Psoas muscle (tissue), 7 donors: ENCODE measurements at regions not wholly inside any gene's neighbourhood (a gene's known extent, or its start where the extent isn't known, plus 50 kb on each side); places are given as distances from the start of the nearest gene placed in this dataset.

Experiments used
- ATAC-seq, 4 donors: fragments of 200-7000 bp; cut with Tn5 transposase; one replicate each; pipeline ENCODE4 v1.9.1; 2020; ENCODE audit warnings: moderate library complexity in 3 of 4, mild to moderate bottlenecking in 2 of 4
- DNase-seq, 2 donors: peaks; one replicate each; pipeline ENCODE4 v3.0.0-alpha.2; 2020
- H3K27ac ChIP-seq: fragments of 200-600 bp; one replicate; pipeline ENCODE4 v1.8.0; 2022
- H3K27me3 ChIP-seq, 3 donors: fragments of 200-600 bp in 1 of 3; one replicate each; pipeline versions ENCODE4 v1.6.1 to v1.8.0; 2013 to 2022; ENCODE audit warnings: low read length in 2 of 3, mild to moderate bottlenecking in 2 of 3, moderate library complexity in 1 of 3; ENCODE audit not compliant: insufficient read depth in 3 of 3
- H3K36me3 ChIP-seq, 2 donors: fragments of 200-600 bp in 1 of 2; one replicate each; pipeline versions ENCODE4 v1.6.1 to v1.8.0; 2013 to 2022; ENCODE audit warnings: low read depth in 1 of 2, mild to moderate bottlenecking in 1 of 2, moderate library complexity in 1 of 2; ENCODE audit not compliant: insufficient read depth in 1 of 2
- H3K4me1 ChIP-seq: fragments of 200-600 bp; one replicate; pipeline ENCODE4 v1.8.0; 2022
- H3K4me3 ChIP-seq: fragments of 200-600 bp; one replicate; pipeline ENCODE4 v1.8.0; 2022; ENCODE audit warnings: mild to moderate bottlenecking
- H3K9me3 ChIP-seq: fragments of 200-600 bp; one replicate; pipeline ENCODE4 v1.8.0; 2022
- WGBS, 3 donors: extraction: QIAGEN DNeasy Blood & Tissue Kit; methylation state at CpG; one replicate each; pipeline versions ENCODE4 v1.1.6 to v1.1.7; 2013; 5-methylcytosine and 5-hydroxymethylcytosine counted together
- intact Hi-C, 2 donors: fragments of 100-400 bp; cut with DNase I; formaldehyde crosslinking; loops; one replicate each; pipeline versions ENCODE4 v1.11.0 to v1.14.2; 2022
- TF ChIP-seq, protein P1 (sequence below): fragments of 200-600 bp; IDR thresholded peaks from one replicate; pipeline ENCODE4 v1.8.0; 2022; ENCODE audit warnings: antibody characterized with exemption
- donor health status: healthy with polysubstance abuse.
- donor health status: DM: no; HTN: no; CAD: no; lungs with moderate emphysema.
- donor health status: Bipolar disorder and iron deficiency.
- donor health status: healthy.
- donor health status: DM: yes; HTN: yes; CAD: no.
- donor health status: DM: no; HTN: no; CAD: no.
- donor health status: DM: yes; HTN: yes; CAD: no.

DNA sequence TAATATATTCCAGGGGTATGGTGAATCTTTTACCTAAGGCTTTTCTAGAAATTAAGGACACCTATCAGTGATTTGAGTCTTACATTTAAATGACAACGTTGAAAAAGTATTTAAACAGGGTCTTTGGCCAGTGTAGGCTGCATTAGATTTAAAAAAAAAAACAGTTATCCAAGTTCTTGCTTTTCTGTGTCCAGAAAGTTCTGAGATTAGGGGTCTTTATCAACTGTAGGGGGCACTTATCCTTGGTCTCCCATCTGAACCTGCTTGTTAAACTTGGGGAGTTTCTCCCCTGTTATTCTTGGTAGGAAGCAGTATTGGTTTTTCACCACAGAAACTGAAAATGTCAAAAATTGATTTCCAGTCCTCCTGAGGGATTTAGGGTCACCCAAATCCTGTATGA is 155.9 kb upstream of the ZNF217 start:
- intact Hi-C loops: no loop called here
- 59 to 75% (median 66%) methylated on average over 1 of the region's 1 CpG for WGBS, 3 donors
- H3K27me3 ChIP-seq: no peaks in the 10 kb centered on the region

DNA sequence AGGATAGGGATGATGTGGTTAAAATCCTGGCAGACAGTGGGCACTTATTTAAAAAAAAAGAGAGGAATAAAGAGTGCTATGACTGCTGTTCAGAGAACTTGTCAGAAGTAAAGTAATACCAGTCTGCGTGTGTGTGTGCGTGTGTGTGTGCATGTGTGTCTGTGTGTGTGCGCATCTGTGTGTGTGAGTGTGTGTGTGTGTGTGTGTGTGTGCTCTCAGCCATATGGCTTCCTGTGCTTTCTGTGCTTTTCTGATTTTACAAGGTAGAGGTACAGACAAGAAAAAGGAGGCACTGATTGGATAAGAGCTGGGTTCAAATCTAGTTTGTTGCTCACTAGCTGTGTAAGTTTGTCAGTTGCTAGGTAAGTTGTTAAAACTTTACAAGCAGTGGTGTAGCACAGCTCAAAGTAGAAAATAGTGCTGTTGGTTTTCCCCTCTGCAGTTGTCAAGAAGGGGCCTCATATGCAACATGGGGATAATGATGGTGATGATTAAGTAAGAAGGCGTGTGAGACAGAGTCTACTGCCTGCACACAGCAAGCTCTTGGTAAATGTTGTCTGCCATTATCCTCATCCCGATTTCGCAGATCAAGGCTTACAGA is 155.3 kb upstream of the ZNF217 start:
- H3K4me1 ChIP-seq: no peaks in the 10 kb centered on the region
- WGBS, 3 donors: 68 to 75% (median 74%) methylated on average over 6 of the region's 6 CpGs
- no peaks in the 10 kb centered on the region for H3K36me3 ChIP-seq
- TF ChIP-seq, protein P1, sequence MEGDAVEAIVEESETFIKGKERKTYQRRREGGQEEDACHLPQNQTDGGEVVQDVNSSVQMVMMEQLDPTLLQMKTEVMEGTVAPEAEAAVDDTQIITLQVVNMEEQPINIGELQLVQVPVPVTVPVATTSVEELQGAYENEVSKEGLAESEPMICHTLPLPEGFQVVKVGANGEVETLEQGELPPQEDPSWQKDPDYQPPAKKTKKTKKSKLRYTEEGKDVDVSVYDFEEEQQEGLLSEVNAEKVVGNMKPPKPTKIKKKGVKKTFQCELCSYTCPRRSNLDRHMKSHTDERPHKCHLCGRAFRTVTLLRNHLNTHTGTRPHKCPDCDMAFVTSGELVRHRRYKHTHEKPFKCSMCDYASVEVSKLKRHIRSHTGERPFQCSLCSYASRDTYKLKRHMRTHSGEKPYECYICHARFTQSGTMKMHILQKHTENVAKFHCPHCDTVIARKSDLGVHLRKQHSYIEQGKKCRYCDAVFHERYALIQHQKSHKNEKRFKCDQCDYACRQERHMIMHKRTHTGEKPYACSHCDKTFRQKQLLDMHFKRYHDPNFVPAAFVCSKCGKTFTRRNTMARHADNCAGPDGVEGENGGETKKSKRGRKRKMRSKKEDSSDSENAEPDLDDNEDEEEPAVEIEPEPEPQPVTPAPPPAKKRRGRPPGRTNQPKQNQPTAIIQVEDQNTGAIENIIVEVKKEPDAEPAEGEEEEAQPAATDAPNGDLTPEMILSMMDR: no peak
- no peak overlapping the region for H3K27ac ChIP-seq
- intact Hi-C loops: no loop called here
- no peak for DNase-seq
- no peak for ATAC-seq
- no peaks in the 10 kb centered on the region for H3K27me3 ChIP-seq
- H3K9me3 ChIP-seq: no peaks in the 10 kb centered on the region
- H3K4me3 ChIP-seq: no peak overlapping the region

More for the DNA sequence above, 155.9 kb upstream of the ZNF217 start:
- no peak overlapping the region for H3K4me3 ChIP-seq
- no peaks in the 10 kb centered on the region for H3K4me1 ChIP-seq
- TF ChIP-seq, protein P1: no peak
- H3K9me3 ChIP-seq: no peaks in the 10 kb centered on the region
- no peaks in the 10 kb centered on the region for H3K36me3 ChIP-seq
- no peak overlapping the region for H3K27ac ChIP-seq
- ATAC-seq (no peak), DNase-seq (no peak)

DNA sequence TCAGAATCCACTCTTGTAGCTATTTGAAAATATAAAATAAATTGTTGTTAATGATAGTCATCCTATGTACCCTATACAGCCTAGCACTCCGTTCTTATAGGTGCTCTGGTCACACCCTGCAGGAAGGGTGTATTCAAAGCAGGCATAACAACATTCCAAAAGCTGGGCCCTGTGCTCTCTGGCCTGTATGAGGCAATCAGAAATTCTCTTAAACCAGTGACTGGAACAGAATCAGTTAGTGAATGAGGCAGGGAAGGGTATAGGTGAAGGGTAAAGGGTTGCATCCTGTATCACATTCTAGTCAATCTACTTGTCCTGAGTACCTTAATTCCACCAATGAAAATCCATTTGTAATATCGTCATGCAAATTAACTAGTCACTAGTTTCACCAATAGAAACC is 154.5 kb upstream of the ZNF217 start:
- Histone ChIP-seq H3K36me3 (no peaks in the 10 kb centered on the region), H3K27ac (no peak overlapping the region), H3K4me3 (no peak overlapping the region), H3K4me1 (no peaks in the 10 kb centered on the region), H3K9me3 (no peaks in the 10 kb centered on the region), H3K27me3 (no peaks in the 10 kb centered on the region)
- DNase-seq (no peak), ATAC-seq (no peak)
- TF ChIP-seq, protein P1: no peak
- intact Hi-C loops: no loop called here
- 87 to 88% (median 88%) methylated on average over 2 of the region's 2 CpGs for WGBS, 3 donors

DNA sequence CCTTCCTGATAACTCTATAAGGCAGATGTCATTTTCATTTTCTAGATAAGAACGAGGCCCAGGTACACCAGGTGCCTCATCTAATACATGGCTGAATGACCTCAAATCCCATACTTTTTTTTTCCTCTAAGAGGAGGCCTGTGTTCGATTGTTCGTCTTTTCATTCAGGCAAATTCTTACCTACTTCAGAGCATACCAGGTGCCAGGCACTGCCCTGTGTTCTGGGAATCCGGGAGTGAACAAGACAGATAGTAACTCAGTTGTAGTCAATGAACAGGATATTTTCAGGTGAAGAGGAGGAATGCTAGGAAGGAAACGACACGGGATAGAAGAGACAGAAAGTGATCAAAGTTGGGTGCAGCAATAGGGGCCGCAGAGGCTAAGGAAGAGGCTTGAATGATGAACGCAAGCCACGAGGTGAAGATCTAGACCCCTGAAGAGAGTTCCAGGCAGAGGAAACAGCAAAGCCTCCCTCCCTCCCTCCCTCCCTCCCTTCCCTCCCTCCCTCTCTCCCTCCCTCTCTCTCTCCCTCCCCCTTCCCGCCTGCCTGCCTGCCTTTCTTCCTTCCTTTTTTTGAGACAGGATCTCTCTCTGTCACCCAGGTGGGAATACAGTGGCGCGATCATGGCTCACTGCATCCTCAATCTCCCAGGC is 150.1 kb upstream of the ZNF217 start:
- intact Hi-C loops: no loop called here
- H3K27ac ChIP-seq: no peak overlapping the region
- peaks cover 0 to 2% (median 0%) of the 10 kb centered on the region in 3 donors for H3K27me3 ChIP-seq
- H3K4me1 ChIP-seq: peaks cover 5% of the 10 kb centered on the region
- WGBS, 3 donors: 81 to 86% (median 85%) methylated on average over 11 of the region's 12 CpGs
- no peak for DNase-seq
- H3K9me3 ChIP-seq: no peaks in the 10 kb centered on the region
- H3K4me3 ChIP-seq: no peak overlapping the region
- no peaks in the 10 kb centered on the region for H3K36me3 ChIP-seq
- ATAC-seq: no peak
- TF ChIP-seq, protein P1: no peak
